OCI-LY7 (cell line): ENCODE measurements at regions not wholly inside any gene's neighbourhood (a gene's known extent, or its start where the extent isn't known, plus 50 kb on each side); places are given as distances from the start of the nearest gene placed in this dataset.

Experiments
- BruUV-seq: library from RNA; stranded (reverse); fragments of 400-500 nt; replicated peaks from 2 replicates; lab custom pipeline; 2021; lab: Mats Ljungman, UMichigan
- CTCF ChIA-PET: fragments of 300-600 bp; sonication (Branson Sonifier 250); formaldehyde crosslinking; loops from one replicate; lab custom pipeline; 2022; ENCODE audit warnings: antibody characterized with exemption; ENCODE audit not compliant: unreplicated experiment; lab: Charles Lee
- POLR2A ChIA-PET: fragments of 300-600 bp; sonication (Branson Sonifier 250); formaldehyde crosslinking; loops from one replicate; lab custom pipeline; 2022; ENCODE audit warnings: antibody characterized with exemption; lab: Charles Lee
- DNase-seq: peaks from one replicate; pipeline ENCODE4 v3.0.0-alpha.2; 2015; ENCODE audit warnings: low spot score
- H2AFZ ChIP-seq: fragments of 200-600 bp; sonication (generic), shearing (Covaris generic); 2 replicates; pipeline ENCODE4 v1.6.1; 2014; ENCODE audit warnings: mild to moderate bottlenecking, antibody characterized with exemption, low read length, moderate library complexity
- H3K27ac ChIP-seq: fragments of 200-600 bp; sonication (generic); 2 replicates; pipeline ENCODE4 v1.5.1; 2014; ENCODE audit warnings: mixed run types, low read depth, mild to moderate bottlenecking, moderate library complexity, low read length, inconsistent platforms; ENCODE audit not compliant: poor library complexity, severe bottlenecking
- H3K36me3 ChIP-seq: fragments of 200-600 bp; sonication (generic); 2 replicates; pipeline ENCODE4 v1.6.1; 2014; ENCODE audit warnings: mild to moderate bottlenecking, antibody characterized with exemption, low read length, moderate library complexity, mixed read lengths; ENCODE audit not compliant: insufficient read depth
- H3K4me1 ChIP-seq: fragments of 200-600 bp; sonication (generic); 2 replicates; pipeline ENCODE4 v1.5.1; 2014; ENCODE audit warnings: mild to moderate bottlenecking, low read length; ENCODE audit not compliant: insufficient read depth, poor library complexity, severe bottlenecking
- H3K4me2 ChIP-seq: fragments of 200-600 bp; sonication (generic); 2 replicates; pipeline ENCODE4 v1.6.1; 2014; ENCODE audit warnings: mild to moderate bottlenecking, low read length
- H3K4me3 ChIP-seq: fragments of 200-600 bp; sonication (generic); 2 replicates; pipeline ENCODE4 v1.5.1; 2014; ENCODE audit warnings: mild to moderate bottlenecking, low read depth, low read length; ENCODE audit not compliant: poor library complexity, severe bottlenecking
- H3K79me2 ChIP-seq: fragments of 200-600 bp; sonication (generic); 2 replicates; pipeline ENCODE4 v1.6.1; 2016; ENCODE audit warnings: low read depth, mild to moderate bottlenecking, low read length, moderate library complexity, mixed read lengths; ENCODE audit not compliant: insufficient read depth
- H3K9me2 ChIP-seq: fragments of 200-600 bp; sonication (generic); 2 replicates; pipeline ENCODE4 v1.6.1; 2016; ENCODE audit warnings: mild to moderate bottlenecking, low read length, mixed read lengths; ENCODE audit not compliant: insufficient read depth
- H3K9me3 ChIP-seq: fragments of 200-600 bp; sonication (generic); 2 replicates; pipeline ENCODE4 v1.6.1; 2014; ENCODE audit warnings: mild to moderate bottlenecking, mixed run types, low read length, mixed read lengths
- H4K20me1 ChIP-seq: fragments of 200-600 bp; sonication (generic); 2 replicates; pipeline ENCODE4 v1.6.1; 2014; ENCODE audit warnings: mild to moderate bottlenecking, antibody characterized with exemption, low read length, moderate library complexity, mixed read lengths; ENCODE audit not compliant: insufficient read depth
- CTCF ChIP-seq: fragments of 200-600 bp; sonication (generic); conservative IDR thresholded peaks from 2 replicates; pipeline ENCODE4 v1.5.1; 2014; ENCODE audit warnings: mild to moderate bottlenecking, antibody characterized with exemption, low read length, moderate library complexity, mixed read lengths
- EZH2phosphoT487 ChIP-seq: fragments of 200-600 bp; sonication (generic); IDR thresholded peaks from 2 replicates; pipeline ENCODE4 v1.6.1; 2018; ENCODE audit warnings: low read depth, borderline replicate concordance, mild to moderate bottlenecking, mixed run types, antibody characterized with exemption, low read length, moderate library complexity, mixed read lengths
- intact Hi-C: fragments of 100-400 bp; cut with micrococcal nuclease; formaldehyde crosslinking; loops from one replicate; pipeline ENCODE4 v1.10.0; 2022; ENCODE audit not compliant: unreplicated experiment

GRCh38 chr16:63228259-63228658 is 1192.0 kb upstream of the CDH8 start:
- no peak for TF ChIP-seq CTCF
- no peak for TF ChIP-seq EZH2phosphoT487
- no peaks in the 10 kb centered on the region for H3K36me3 ChIP-seq
- no peaks in the 10 kb centered on the region for H3K9me2 ChIP-seq
- no peaks in the 10 kb centered on the region for H3K79me2 ChIP-seq
- H3K9me3 ChIP-seq, result no peaks in the 10 kb centered on the region
- H4K20me1 ChIP-seq, result no peaks in the 10 kb centered on the region
- no peak for DNase-seq
- H3K4me1 ChIP-seq, result no peaks in the 10 kb centered on the region
- no TSS peak for BruUV-seq
- no peak overlapping the region for H3K27ac ChIP-seq
- POLR2A ChIA-PET, result interaction anchor here (1.1 kb wide), 1 partner anchor 9 kb away, joined by 4 read pairs; no protein-coding TSS in a partner anchor
- no peak overlapping the region for H3K4me2 ChIP-seq
- no peak overlapping the region for H2AFZ ChIP-seq
- intact Hi-C loops, result no loop called here
- no peak overlapping the region for H3K4me3 ChIP-seq
- CTCF ChIA-PET, result no interaction called here

GRCh38 chr16:63223851-63224250 is 1187.6 kb upstream of the CDH8 start:
- no peaks in the 10 kb centered on the region for H4K20me1 ChIP-seq
- H3K79me2 ChIP-seq, result no peaks in the 10 kb centered on the region
- no peak overlapping the region for H3K27ac ChIP-seq
- H3K36me3 ChIP-seq, result no peaks in the 10 kb centered on the region
- no peak overlapping the region for H3K4me2 ChIP-seq
- POLR2A ChIA-PET, result no interaction called here
- H3K9me3 ChIP-seq, result no peaks in the 10 kb centered on the region
- no peak overlapping the region for H2AFZ ChIP-seq
- TF ChIP-seq EZH2phosphoT487 (no peak), CTCF (no peak)
- intact Hi-C loops, result no loop called here
- no peaks in the 10 kb centered on the region for H3K9me2 ChIP-seq
- DNase-seq, result no peak
- no peak overlapping the region for H3K4me3 ChIP-seq
- H3K4me1 ChIP-seq, result no peaks in the 10 kb centered on the region
- CTCF ChIA-PET, result no interaction called here
- no TSS peak for BruUV-seq

- Histone ChIP-seq H4K20me1 (no peaks in the 10 kb centered on the region), H3K36me3 (no peaks in the 10 kb centered on the region), H3K27ac (no peak overlapping the region), H3K4me3 (no peak overlapping the region), H3K4me1 (no peaks in the 10 kb centered on the region), H3K9me2 (no peaks in the 10 kb centered on the region), H3K4me2 (no peak overlapping the region), H3K79me2 (no peaks in the 10 kb centered on the region), H3K9me3 (no peaks in the 10 kb centered on the region), H2AFZ (no peak overlapping the region)
- ChIA-PET POLR2A (interaction anchor here (0.6 to 1.2 kb wide), 2 partner anchors 180 to 284 kb away, joined by 3 read pairs; no protein-coding TSS in a partner anchor), CTCF (no interaction called here)
- no TSS peak for BruUV-seq
- TF ChIP-seq CTCF, result no peak
- TF ChIP-seq EZH2phosphoT487, result no peak
- no peak for DNase-seq
- intact Hi-C loops, result no loop called here
These were observed 1180.6 kb upstream of the CDH8 start for GRCh38 chr16:63216696-63217423.
